HepG2 (cell line): ENCODE measurements at regions not wholly inside any gene's neighbourhood (a gene's known extent, or its start where the extent isn't known, plus 50 kb on each side); places are given as distances from the start of the nearest gene placed in this dataset.

Source experiments
- ETS1 ChIP-seq: sonication (generic); formaldehyde crosslinking; IDR thresholded peaks from 2 replicates; pipeline ENCODE4 v1.4.0; 2020; ENCODE audit warnings: missing genetic modification reagents
- GATAD2A ChIP-seq: IDR thresholded peaks from 2 replicates; pipeline ENCODE4 v1.6.1; 2016
- MAFK ChIP-seq, 2 experiments: IDR thresholded peaks in 1 of 2; conservative IDR thresholded peaks in 1 of 2; 2 replicates each; pipeline ENCODE4 v1.6.1; 2011; ENCODE audit warnings: improper control_type of control experiment in 2 of 2, low read length in 2 of 2
- NFATC3 ChIP-seq: sonication (generic); formaldehyde crosslinking; IDR thresholded peaks from 2 replicates; pipeline ENCODE4 v1.5.1; 2020; ENCODE audit warnings: mild to moderate bottlenecking, missing genetic modification reagents
- POLR2AphosphoS5 ChIP-seq: IDR thresholded peaks from 2 replicates; pipeline ENCODE4 v1.6.1; 2012; ENCODE audit warnings: low read depth, low read length
- SALL1 ChIP-seq: sonication (generic); formaldehyde crosslinking; IDR thresholded peaks from 2 replicates; pipeline ENCODE4 v1.8.0; 2022; ENCODE audit warnings: mild to moderate bottlenecking, missing genetic modification reagents
- ZNF354B ChIP-seq: sonication (generic); formaldehyde crosslinking; IDR thresholded peaks from 2 replicates; pipeline ENCODE4 v1.8.0; 2022; ENCODE audit warnings: mild to moderate bottlenecking, missing genetic modification reagents

GRCh38 chr5:155898284-155898683 is 428.7 kb upstream of the SGCD start:
- TF ChIP-seq POLR2AphosphoS5 (no peak), ZNF354B (CRISPR knock-in tag) (no peak), SALL1 (CRISPR knock-in tag) (no peak), MAFK (conservative IDR thresholded peaks at IDR 0.05 in 1 of 2, IDR thresholded peaks at IDR 0.05 in 1 of 2; ENCODE audit: low read length in 2 of 2) (no peak), NFATC3 (CRISPR knock-in tag) (no peak), ETS1 (CRISPR knock-in tag) (no peak), GATAD2A (CRISPR knock-in tag) (no peak)
